GM23248 (cell line): ENCODE measurements at regions not wholly inside any gene's neighbourhood (a gene's known extent, or its start where the extent isn't known, plus 50 kb on each side); places are given as distances from the start of the nearest gene placed in this dataset.

Experiments used
- DNase-seq: peaks from one replicate; pipeline ENCODE4 v3.0.0-alpha.2; 2015
- H2AFZ ChIP-seq: fragments of 200-600 bp; sonication (generic); 2 replicates; pipeline ENCODE4 v1.6.1; 2016; ENCODE audit warnings: antibody characterized with exemption
- H3F3A ChIP-seq: fragments of 200-600 bp; sonication (generic); 2 replicates; pipeline ENCODE4 v1.6.1; 2016; ENCODE audit warnings: mild to moderate bottlenecking, antibody characterized with exemption, mixed run types; ENCODE audit not compliant: insufficient read depth
- H3K27ac ChIP-seq: fragments of 200-600 bp; sonication (generic); 2 replicates; pipeline ENCODE4 v1.5.1; 2016; ENCODE audit warnings: mild to moderate bottlenecking
- H3K27me3 ChIP-seq: fragments of 200-600 bp; sonication (generic); replicated peaks from 2 replicates; pipeline ENCODE4 v1.6.1; 2016; ENCODE audit warnings: mild to moderate bottlenecking; ENCODE audit not compliant: insufficient read depth
- H3K36me3 ChIP-seq: fragments of 200-600 bp; sonication (generic); 2 replicates; pipeline ENCODE4 v1.6.1; 2016; ENCODE audit warnings: low read depth, mild to moderate bottlenecking
- H3K4me1 ChIP-seq: fragments of 200-600 bp; sonication (generic); 2 replicates; pipeline ENCODE4 v1.6.1; 2016; ENCODE audit warnings: mild to moderate bottlenecking; ENCODE audit not compliant: insufficient read depth
- H3K4me2 ChIP-seq: fragments of 200-600 bp; sonication (generic); one replicate; pipeline ENCODE4 v1.6.1; 2016; ENCODE audit warnings: mild to moderate bottlenecking; ENCODE audit not compliant: unreplicated experiment
- H3K4me3 ChIP-seq: fragments of 200-600 bp; sonication (generic); 2 replicates; pipeline ENCODE4 v1.5.1; 2016; ENCODE audit warnings: mild to moderate bottlenecking
- H3K79me2 ChIP-seq: fragments of 200-600 bp; sonication (generic); 2 replicates; pipeline ENCODE4 v1.6.1; 2016; ENCODE audit warnings: mild to moderate bottlenecking; ENCODE audit not compliant: insufficient read depth
- H3K9ac ChIP-seq: fragments of 200-600 bp; sonication (generic); 2 replicates; pipeline ENCODE4 v1.6.1; 2016; ENCODE audit warnings: mild to moderate bottlenecking
- H3K9me2 ChIP-seq: fragments of 200-600 bp; sonication (generic); 2 replicates; pipeline ENCODE4 v1.6.1; 2016; ENCODE audit warnings: mixed run types, mild to moderate bottlenecking, moderate library complexity; ENCODE audit not compliant: insufficient read depth
- H3K9me3 ChIP-seq: fragments of 200-600 bp; sonication (generic); one replicate; pipeline ENCODE4 v1.6.1; 2017; ENCODE audit warnings: low read depth
- H4K20me1 ChIP-seq: fragments of 200-600 bp; sonication (generic); 2 replicates; pipeline ENCODE4 v1.6.0; 2016; ENCODE audit not compliant: insufficient read depth
- EZH2 ChIP-seq: fragments of 200-600 bp; sonication (generic); IDR thresholded peaks from 2 replicates; pipeline ENCODE4 v1.6.1; 2018; ENCODE audit warnings: antibody characterized with exemption, mild to moderate bottlenecking; ENCODE audit not compliant: insufficient read depth, poor library complexity, severe bottlenecking
- EZH2phosphoT487 ChIP-seq: fragments of 200-600 bp; sonication (generic); IDR thresholded peaks from 2 replicates; pipeline ENCODE4 v1.6.1; 2018; ENCODE audit warnings: antibody characterized with exemption, moderate library complexity, mild to moderate bottlenecking, low read depth; ENCODE audit not compliant: insufficient read depth
- WGBS, 2 experiments: methylation state at CpG; one replicate each; pipeline ENCODE4 v1.1.6; 2015 to 2017; ENCODE audit warnings: low lambda C conversion rate in 2 of 2, low coverage in 1 of 2; ENCODE audit errors: missing lambda C conversion rate in 2 of 2; 5-methylcytosine and 5-hydroxymethylcytosine counted together
- in situ Hi-C: fragments of 300-500 bp; cut with MboI; formaldehyde crosslinking; loops from 2 replicates; pipeline ENCODE4 v1.15.0; 2020

DNA sequence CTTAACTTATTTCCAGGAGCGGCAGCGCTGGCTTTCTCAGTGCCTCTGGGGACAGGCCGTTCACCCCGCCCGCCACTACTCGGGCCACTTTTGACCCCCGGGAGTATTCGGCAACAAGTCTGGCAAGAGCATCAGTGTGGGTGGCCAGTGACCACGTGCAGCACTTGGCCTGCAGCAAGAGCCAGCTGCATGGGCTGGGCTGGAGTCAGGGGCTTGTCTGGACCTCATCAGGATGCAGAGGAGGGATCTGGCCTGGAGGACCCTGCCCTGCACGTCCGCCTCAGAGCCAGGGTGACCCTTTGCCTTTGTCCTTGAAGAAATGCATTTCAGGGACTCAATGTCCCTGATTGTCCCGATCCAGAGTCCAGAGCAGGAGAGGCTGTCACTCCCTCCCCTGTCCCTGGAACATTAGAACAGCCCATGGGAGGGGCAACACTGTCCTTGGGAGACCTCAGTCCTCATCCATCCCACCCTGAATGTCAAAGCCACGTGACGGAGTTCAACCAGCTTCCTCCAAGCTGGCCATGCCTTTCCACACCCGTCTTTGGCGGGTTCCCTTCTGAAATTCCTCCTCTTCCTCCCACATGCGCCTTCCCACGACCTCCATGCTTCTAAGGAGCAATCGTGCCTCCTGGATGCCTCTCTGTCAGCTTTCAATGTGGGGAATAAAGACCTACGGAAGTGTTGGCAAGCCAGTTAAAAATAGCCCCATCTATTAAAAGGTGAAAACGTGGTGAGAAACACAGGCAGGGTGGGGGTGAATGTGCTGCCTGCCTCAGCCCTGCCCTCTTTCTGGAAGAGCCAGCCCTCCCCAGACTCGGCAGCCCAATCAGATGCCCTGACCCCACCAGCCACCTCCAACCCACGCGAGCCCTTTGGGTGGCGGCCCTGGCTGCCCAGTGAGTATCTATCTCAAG is 99.0 kb downstream of the OLFM1 start:
- H3K9me3 ChIP-seq: no peaks in the 10 kb centered on the region
- no peaks in the 10 kb centered on the region for H4K20me1 ChIP-seq
- H3K4me3 ChIP-seq: no peak overlapping the region
- no peaks in the 10 kb centered on the region for H3K79me2 ChIP-seq
- H3K9me2 ChIP-seq: no peaks in the 10 kb centered on the region
- H3K9ac ChIP-seq: no peak overlapping the region
- DNase-seq: no peak
- peaks cover 33% of the 10 kb centered on the region; the same call in 1 of the 2 replicates for H3K27me3 ChIP-seq
- 21 to 24% methylated on average over 24 to 25 of the region's 25 CpGs for WGBS, 2 experiments
- H3K36me3 ChIP-seq: no peaks in the 10 kb centered on the region
- H3K4me2 ChIP-seq: no peak overlapping the region
- H3F3A ChIP-seq: no peaks in the 10 kb centered on the region
- in situ Hi-C loops: no loop called here
- no peak overlapping the region for H3K27ac ChIP-seq
- no peak overlapping the region for H2AFZ ChIP-seq
- no peak for TF ChIP-seq EZH2phosphoT487
- TF ChIP-seq EZH2: no peak
- no peaks in the 10 kb centered on the region for H3K4me1 ChIP-seq

DNA sequence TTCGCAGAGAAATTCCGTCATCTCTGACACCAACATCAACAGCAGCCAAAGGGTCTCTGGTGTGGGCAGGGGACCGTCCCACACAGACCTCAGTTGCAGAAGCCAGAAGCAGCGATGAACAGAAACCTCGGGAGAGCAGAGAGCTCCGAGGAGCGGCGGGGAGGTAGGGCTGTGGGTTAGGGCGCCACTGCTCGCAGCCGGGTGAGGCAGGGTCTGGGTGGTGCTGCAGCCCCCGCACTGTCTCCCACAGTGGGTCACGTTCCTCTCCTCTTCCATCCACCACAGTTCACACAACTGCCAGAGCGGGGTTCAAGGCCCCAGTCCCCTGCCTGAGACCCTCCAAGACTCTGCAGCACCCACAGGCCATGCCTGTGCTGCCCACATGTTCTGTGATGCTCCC is 99.9 kb downstream of the OLFM1 start:
- in situ Hi-C loops: no loop called here
- Histone ChIP-seq H3K27ac (no peak overlapping the region), H3K4me1 (no peaks in the 10 kb centered on the region), H3K27me3 (peaks cover 33% of the 10 kb centered on the region; the same call in 1 of the 2 replicates), H3K9ac (no peak overlapping the region), H3K4me3 (no peak overlapping the region), H2AFZ (no peak overlapping the region), H3F3A (no peaks in the 10 kb centered on the region), H3K9me2 (no peaks in the 10 kb centered on the region), H3K4me2 (no peak overlapping the region), H3K9me3 (no peaks in the 10 kb centered on the region), H3K79me2 (no peaks in the 10 kb centered on the region), H4K20me1 (no peaks in the 10 kb centered on the region), H3K36me3 (no peaks in the 10 kb centered on the region)
- TF ChIP-seq EZH2 (no peak), EZH2phosphoT487 (no peak)
- WGBS, 2 experiments: 58 to 60% methylated on average over 13 to 14 of the region's 14 CpGs
- DNase-seq: no peak

DNA sequence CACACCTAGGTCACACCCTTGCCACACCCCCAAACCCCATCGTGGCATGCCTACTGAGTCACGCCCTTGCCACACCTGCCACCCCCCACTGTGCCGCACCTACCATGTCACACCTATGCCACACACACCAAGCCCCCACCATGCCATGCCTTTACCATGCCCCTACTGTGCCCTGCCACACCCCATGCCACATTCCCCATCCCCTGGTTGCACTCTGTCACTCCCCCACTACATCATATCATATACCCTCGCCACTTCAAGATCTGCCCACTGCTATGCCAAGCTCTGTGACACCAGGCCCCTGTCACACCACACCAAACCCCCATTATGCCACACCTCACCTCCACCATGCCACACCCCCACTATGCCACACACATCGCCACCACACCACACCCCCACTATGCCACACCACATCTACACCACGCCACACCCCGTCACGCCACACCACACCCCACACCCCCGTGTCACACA is 101.2 kb downstream of the OLFM1 start:
- Histone ChIP-seq H3K27ac (no peak overlapping the region), H3K79me2 (no peaks in the 10 kb centered on the region), H3K4me3 (no peak overlapping the region), H3K36me3 (no peaks in the 10 kb centered on the region), H3K9me2 (no peaks in the 10 kb centered on the region), H4K20me1 (no peaks in the 10 kb centered on the region), H3K9ac (no peak overlapping the region), H3K27me3 (peaks cover 28% of the 10 kb centered on the region; the same call in 1 of the 2 replicates), H3K4me2 (no peak overlapping the region), H3K4me1 (no peaks in the 10 kb centered on the region), H3F3A (no peaks in the 10 kb centered on the region), H3K9me3 (no peaks in the 10 kb centered on the region), H2AFZ (no peak overlapping the region)
- TF ChIP-seq EZH2 (no peak), EZH2phosphoT487 (no peak)
- no peak for DNase-seq
- WGBS, 2 experiments: 71 to 87% methylated on average over 4 to 9 of the region's 9 CpGs
- in situ Hi-C loops: no loop called here

DNA sequence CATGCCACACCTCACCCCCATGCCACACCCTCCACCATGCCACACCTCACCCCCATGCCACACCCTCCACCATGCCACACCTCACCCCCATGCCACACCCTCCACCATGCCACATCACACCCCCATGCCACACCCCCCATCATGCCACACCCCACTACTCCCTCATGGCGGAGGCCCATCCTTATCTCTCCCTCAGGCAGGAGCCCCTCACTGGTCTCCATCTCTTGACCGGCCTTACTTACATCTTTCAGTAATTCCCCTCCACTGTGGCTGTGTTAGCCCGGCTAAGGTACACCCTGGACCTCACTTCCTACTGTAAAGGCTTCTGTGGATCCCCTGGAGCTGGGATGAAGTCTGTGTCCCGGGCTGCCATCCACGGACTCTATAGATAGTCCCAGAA is 102.0 kb downstream of the OLFM1 start:
- no peaks in the 10 kb centered on the region for H3K9me2 ChIP-seq
- H3K9me3 ChIP-seq: no peaks in the 10 kb centered on the region
- H2AFZ ChIP-seq: no peak overlapping the region
- no peaks in the 10 kb centered on the region for H4K20me1 ChIP-seq
- no peaks in the 10 kb centered on the region for H3F3A ChIP-seq
- in situ Hi-C loops: no loop called here
- H3K9ac ChIP-seq: no peak overlapping the region
- H3K4me1 ChIP-seq: no peaks in the 10 kb centered on the region
- no peak for TF ChIP-seq EZH2phosphoT487
- no peak for TF ChIP-seq EZH2
- peaks cover 21% of the 10 kb centered on the region; the same call in 1 of the 2 replicates for H3K27me3 ChIP-seq
- no peaks in the 10 kb centered on the region for H3K36me3 ChIP-seq
- WGBS, 2 experiments: 54 to 62% methylated on average over 5 of the region's 5 CpGs
- H3K4me2 ChIP-seq: no peak overlapping the region
- no peak for DNase-seq
- H3K79me2 ChIP-seq: no peaks in the 10 kb centered on the region
- H3K4me3 ChIP-seq: no peak overlapping the region
- H3K27ac ChIP-seq: no peak overlapping the region
